Immature natural killer cell (primary cell): ENCODE measurements at regions not wholly inside any gene's neighbourhood (a gene's known extent, or its start where the extent isn't known, plus 50 kb on each side); places are given as distances from the start of the nearest gene placed in this dataset.
A peak's percentile ranks its signal among the peaks of the same experiment; 100 is the strongest.

Source experiments
- DNase-seq, 3 donors: peaks; one replicate each; pipeline ENCODE4 v3.0.0; 2022; ENCODE audit warnings: mixed read lengths in 1 of 3
- H3K27ac Mint-ChIP-seq, 6 donors: one replicate each; pipeline ENCODE4 v1.8.0; 2020; ENCODE audit warnings: mixed read lengths in 6 of 6, mild to moderate bottlenecking in 5 of 6, inconsistent platforms in 4 of 6, moderate library complexity in 3 of 6
- H3K27me3 Mint-ChIP-seq, 3 donors: one replicate each; pipeline ENCODE4 v1.8.0; 2020 to 2021; ENCODE audit warnings: low read depth in 3 of 3, mild to moderate bottlenecking in 3 of 3, mixed read lengths in 3 of 3, moderate library complexity in 3 of 3, inconsistent platforms in 1 of 3
- H3K36me3 Mint-ChIP-seq, 3 donors: one replicate each; pipeline ENCODE4 v1.8.0; 2020; ENCODE audit warnings: mixed read lengths in 3 of 3, inconsistent platforms in 2 of 3, mild to moderate bottlenecking in 2 of 3
- H3K4me1 Mint-ChIP-seq, 2 donors: one replicate each; pipeline ENCODE4 v1.8.0; 2020; ENCODE audit warnings: inconsistent platforms in 2 of 2, mild to moderate bottlenecking in 2 of 2, mixed read lengths in 2 of 2, moderate library complexity in 1 of 2
- H3K4me3 Mint-ChIP-seq, 5 donors: one replicate each; pipeline ENCODE4 v1.8.0; 2020; ENCODE audit warnings: mild to moderate bottlenecking in 5 of 5, mixed read lengths in 5 of 5, inconsistent platforms in 3 of 5, moderate library complexity in 3 of 5
- H3K9me3 Mint-ChIP-seq, 6 donors: one replicate each; pipeline ENCODE4 v1.8.0; 2020; ENCODE audit warnings: mild to moderate bottlenecking in 6 of 6, mixed read lengths in 6 of 6, inconsistent platforms in 4 of 6, moderate library complexity in 3 of 6

DNA sequence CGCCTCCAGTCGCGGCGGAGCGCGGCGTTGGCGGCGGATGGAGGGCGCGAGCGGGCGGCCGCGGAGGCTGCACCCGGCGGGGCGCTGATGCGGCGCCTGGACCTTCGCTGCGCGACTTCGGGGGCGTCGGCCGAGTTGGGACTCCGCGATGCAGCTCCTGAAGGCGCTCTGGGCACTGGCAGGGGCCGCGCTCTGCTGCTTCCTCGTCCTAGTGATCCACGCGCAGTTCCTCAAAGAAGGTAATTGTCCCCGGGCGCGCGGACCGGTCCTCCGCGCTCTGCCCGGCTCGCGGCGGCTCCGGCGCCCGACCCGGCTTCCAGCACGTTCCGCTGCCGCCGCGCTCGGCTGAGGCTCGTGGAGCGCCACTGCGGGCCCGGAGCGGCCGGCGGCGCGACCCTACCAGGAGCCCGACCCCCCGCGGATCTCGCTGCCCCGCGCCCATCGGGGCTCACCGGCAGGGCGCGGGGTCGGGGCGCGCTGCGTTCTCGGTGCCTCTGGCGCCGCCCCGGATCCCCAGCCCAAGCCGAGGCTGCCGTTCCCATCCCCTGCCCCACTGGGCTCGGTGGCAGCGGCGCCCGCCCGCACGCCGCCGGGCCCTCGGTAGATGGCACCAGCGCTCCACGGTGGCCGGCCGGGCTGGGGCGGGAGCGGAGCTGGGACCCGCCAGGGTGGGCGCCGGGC lies 1251.2 kb downstream of the BRD1 start:
- Mint-ChIP-seq H3K4me3 (no peak overlapping the region), H3K4me1 (peaks cover 0 to 2% of the 10 kb centered on the region in 2 donors), H3K27ac (no peak overlapping the region), H3K36me3 (no peaks in the 10 kb centered on the region), H3K27me3 (peaks cover 2 to 13% (median 9%) of the 10 kb centered on the region in 3 donors), H3K9me3 (peaks cover 3 to 12% (median 5%) of the 10 kb centered on the region in 6 donors)
- DNase-seq: no peak

DNA sequence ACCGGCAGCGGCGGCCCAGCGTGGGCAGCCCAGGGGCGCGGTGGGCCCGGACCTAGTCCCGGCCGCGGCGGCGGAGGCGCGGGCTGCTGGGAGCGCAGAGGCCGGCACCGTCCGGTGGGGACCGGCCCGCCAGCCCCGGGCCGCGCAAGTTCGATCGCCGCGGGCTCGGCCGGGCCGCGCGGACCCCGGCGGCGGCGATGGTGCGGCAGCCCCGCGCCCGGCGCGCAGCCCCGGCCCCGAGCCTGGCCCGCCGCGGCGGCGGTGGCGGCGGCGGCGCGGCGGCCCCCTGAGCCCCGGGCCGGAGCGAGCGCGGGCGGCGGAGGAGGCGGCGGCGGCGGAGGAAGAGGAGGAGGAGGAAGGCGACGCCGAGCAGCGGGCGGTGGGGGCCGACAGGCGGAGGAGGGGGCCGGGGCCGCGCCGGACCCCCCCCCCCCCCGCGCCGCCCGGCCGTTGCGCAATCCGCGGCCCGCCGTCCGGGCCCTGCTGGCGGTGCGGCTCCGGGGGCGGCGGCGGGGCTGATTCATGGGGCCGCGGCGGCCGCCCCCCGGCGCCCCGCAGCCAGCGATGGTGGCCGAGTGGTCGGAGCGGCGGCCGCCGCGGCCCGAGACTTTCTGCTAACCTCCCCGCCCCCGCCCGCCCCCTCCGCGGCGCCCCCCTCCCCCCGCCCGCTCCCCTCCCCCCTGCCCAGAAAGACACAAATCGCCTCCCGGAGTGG lies 1251.9 kb downstream of the BRD1 start:
- no peak for DNase-seq
- no peak overlapping the region for H3K27ac Mint-ChIP-seq
- H3K36me3 Mint-ChIP-seq: no peaks in the 10 kb centered on the region
- peaks cover 2 to 13% (median 9%) of the 10 kb centered on the region in 3 donors for H3K27me3 Mint-ChIP-seq
- peaks cover 0 to 2% of the 10 kb centered on the region in 2 donors for H3K4me1 Mint-ChIP-seq
- H3K9me3 Mint-ChIP-seq: peaks cover 3 to 13% (median 6%) of the 10 kb centered on the region in 6 donors
- no peak overlapping the region for H3K4me3 Mint-ChIP-seq

DNA sequence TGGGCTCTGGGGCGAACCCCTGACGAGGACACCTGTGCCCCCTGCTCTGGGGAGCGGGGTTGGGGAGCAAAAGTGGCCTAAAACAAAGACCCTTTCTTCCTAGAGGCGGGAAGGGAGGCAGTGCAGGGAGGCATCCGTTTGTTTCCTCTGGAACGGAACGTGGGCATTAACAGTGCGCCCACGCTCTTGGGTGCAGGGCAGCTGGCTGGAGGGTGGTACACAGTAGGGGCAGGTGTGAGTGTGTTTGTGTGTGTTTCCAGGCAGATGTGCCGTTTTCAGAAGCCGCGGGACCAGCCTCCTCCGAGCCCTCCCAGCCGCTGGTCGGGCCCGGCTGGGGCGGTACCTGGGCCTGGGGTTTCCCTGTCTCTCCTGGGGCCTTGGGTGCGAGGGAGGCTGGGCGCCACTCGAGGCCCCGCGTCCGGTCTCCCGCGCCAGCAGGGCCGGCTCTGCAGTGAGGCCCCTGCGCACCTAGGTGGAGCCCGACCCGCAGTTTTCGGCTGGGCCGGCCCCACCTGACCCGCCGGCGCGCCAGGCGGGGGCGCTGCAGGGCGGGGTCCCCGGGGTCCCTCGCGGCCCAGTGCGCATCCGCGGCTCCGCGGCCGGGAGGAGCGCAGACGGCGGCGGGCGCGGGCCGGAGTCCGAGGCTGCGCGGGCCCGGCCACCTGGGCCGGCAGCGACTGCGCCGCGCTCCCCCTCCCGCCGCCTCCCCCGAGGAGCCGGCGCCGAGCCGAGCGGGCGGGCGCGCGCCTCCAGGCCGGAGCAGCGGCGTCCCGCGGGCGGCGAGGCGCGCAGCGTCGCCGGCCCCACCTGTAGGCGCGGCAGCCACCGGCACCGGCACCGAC lies 1252.7 kb downstream of the BRD1 start:
- no peak for DNase-seq
- Mint-ChIP-seq H3K27me3 (peaks cover 2 to 13% (median 9%) of the 10 kb centered on the region in 3 donors), H3K4me3 (peak overlapping the region in 3 of 5 donors; percentile 17 to 50 (median 49)), H3K27ac (no peak overlapping the region), H3K36me3 (no peaks in the 10 kb centered on the region), H3K9me3 (peaks cover 3 to 13% (median 7%) of the 10 kb centered on the region in 6 donors), H3K4me1 (peaks cover 0 to 2% of the 10 kb centered on the region in 2 donors)

DNA sequence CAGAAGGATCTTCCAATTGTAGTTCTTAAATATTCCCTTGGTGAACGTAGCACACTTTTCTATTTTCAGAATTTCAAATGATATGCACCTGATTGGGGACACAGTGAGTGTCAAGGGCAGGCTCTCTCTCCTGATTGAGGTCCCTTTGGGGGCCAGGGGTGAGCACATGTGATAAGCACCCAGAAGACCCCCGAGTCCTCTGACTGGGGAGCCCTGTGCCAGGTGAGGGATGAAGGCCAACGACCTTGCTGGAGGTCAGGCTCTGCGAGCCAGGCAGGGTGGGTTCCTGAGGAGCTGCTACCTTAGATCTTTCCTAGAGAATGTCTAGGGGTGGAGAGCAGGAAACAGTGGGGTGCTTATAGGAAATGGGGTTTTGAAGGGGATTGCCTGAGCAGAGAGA lies 1253.9 kb downstream of the BRD1 start:
- peaks cover 0 to 2% of the 10 kb centered on the region in 2 donors for H3K4me1 Mint-ChIP-seq
- no peak for DNase-seq
- peaks cover 4 to 13% (median 9%) of the 10 kb centered on the region in 3 donors for H3K27me3 Mint-ChIP-seq
- peak overlapping the region in 1 of 5 donors; percentile 6 for H3K4me3 Mint-ChIP-seq
- H3K9me3 Mint-ChIP-seq: peaks cover 3 to 13% (median 7%) of the 10 kb centered on the region in 6 donors
- H3K36me3 Mint-ChIP-seq: no peaks in the 10 kb centered on the region
- H3K27ac Mint-ChIP-seq: no peak overlapping the region

DNA sequence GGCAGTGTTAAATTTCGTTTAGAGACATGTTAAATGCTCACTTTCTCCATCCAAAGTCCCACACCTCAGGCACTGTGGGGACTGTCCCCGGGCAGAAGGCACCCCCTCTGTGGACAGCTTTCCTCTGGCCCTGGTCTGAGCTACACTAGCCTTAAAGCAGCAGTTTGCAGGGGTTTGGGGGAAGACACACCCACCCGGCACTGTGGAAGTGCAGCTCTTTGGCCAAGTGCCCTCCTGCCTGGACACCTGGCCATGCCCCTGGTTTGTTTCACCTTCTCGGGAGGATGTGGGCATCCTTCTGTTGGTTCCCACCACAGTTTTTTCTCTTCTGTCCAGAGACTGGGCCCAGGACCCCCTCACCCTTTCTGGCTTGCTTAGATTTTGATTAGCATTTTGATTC lies 1254.7 kb downstream of the BRD1 start:
- DNase-seq: no peak
- Mint-ChIP-seq H3K27ac (no peak overlapping the region), H3K36me3 (no peaks in the 10 kb centered on the region), H3K9me3 (peaks cover 3 to 13% (median 7%) of the 10 kb centered on the region in 6 donors), H3K4me1 (peaks cover 0 to 3% of the 10 kb centered on the region in 2 donors), H3K4me3 (no peak overlapping the region), H3K27me3 (peaks cover 4 to 13% (median 9%) of the 10 kb centered on the region in 3 donors)

DNA sequence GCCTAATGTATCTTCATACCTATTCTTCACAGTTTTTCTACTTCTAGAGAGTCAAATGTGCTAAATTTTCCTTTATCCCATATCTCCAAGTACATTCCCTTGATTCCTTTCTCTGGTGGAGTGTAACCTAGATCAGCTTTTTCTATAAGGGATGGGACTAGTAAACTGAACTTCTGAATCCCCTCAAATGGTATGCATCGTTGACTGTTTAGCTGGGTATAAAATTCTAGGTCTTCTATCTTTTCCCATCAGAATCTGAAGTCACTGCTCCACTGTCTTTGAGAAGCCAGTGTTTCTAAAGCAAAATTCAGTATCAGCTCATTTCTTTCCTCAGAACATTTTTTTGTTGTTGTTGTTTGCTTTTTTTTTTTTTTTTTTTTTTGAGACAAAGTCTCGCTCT lies 1256.8 kb downstream of the BRD1 start:
- Mint-ChIP-seq H3K4me1 (peaks cover 8 to 10% of the 10 kb centered on the region in 2 donors), H3K27me3 (peaks cover 5 to 13% (median 9%) of the 10 kb centered on the region in 3 donors), H3K36me3 (no peaks in the 10 kb centered on the region), H3K27ac (no peak overlapping the region), H3K4me3 (no peak overlapping the region), H3K9me3 (peaks cover 3 to 13% (median 7%) of the 10 kb centered on the region in 6 donors)
- no peak for DNase-seq

DNA sequence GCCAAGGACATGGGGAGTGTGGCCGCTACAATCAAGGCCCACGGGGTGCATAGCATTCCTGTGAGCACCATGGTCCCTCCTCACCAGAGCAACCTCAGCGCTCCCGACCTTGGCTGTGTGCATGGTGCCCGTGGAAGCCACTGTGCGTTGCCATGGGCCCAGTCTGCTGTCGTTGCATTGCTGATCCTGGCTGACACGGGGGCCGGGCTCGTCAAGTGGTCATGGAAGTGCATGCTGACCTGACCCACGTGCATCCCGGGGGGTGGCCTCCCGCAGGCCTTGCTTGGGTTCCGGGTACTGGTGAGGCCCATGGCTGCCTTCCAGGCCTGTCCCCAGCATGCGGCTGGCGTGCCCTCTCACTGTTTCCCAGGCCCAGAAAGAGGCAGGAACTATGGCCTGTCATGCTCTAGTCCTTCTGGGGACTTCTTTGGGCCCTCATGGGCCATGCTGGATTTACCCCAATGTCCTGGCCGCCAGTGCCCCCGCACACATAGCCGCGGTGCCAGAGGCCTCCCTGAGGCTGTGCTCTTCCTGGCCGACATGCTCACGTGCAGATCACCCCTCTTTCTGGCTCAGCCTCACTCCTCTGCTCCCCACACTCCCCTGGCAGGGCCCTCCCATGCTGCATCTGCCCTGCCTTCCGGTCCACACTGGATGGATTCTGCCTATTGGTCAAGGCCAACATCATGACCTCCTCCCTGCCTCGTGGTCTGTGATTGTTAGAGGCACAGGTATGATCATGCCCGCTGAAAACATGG lies 1258.0 kb downstream of the BRD1 start:
- Mint-ChIP-seq H3K4me3 (no peak overlapping the region), H3K27ac (no peak overlapping the region), H3K36me3 (no peaks in the 10 kb centered on the region), H3K4me1 (peaks cover 8% of the 10 kb centered on the region in 2 donors), H3K27me3 (peaks cover 5 to 13% (median 7%) of the 10 kb centered on the region in 3 donors), H3K9me3 (peaks cover 3 to 13% (median 7%) of the 10 kb centered on the region in 6 donors)
- DNase-seq: no peak

DNA sequence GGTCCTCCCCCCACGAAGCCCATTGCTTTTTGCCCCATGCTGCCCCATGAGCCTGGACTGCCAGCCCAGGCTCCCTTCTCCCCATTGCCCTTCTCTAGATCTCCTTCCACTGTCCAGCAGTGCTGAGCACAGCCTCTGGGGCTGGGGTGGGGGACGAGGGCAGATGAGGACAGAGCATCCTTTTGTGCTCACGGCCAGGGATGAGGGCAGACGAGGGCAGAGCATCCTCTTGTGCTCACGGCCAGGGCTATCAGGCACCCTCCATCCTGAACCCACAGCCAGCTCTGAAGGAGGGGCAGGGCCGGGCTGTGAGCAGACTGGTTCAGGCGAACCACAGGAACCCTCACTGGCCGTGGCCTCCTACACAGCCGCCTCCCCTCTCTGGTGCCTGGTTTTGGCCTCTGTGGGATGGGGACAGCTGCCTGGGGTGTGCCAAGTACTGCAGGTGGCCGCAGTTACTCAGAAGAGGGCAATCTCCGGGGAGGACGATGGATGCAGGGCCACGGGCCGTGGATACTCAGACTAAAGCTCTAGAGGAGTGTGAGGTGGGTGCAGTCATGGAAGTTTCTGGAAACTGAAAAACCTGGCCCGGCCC lies 1258.8 kb downstream of the BRD1 start:
- H3K27me3 Mint-ChIP-seq: peaks cover under 1 to 7% (median 6%) of the 10 kb centered on the region in 3 donors
- no peak for DNase-seq
- H3K9me3 Mint-ChIP-seq: peaks cover 3 to 13% (median 7%) of the 10 kb centered on the region in 6 donors
- H3K27ac Mint-ChIP-seq: no peak overlapping the region
- H3K4me3 Mint-ChIP-seq: no peak overlapping the region
- H3K4me1 Mint-ChIP-seq: peaks cover 8% of the 10 kb centered on the region in 2 donors
- no peaks in the 10 kb centered on the region for H3K36me3 Mint-ChIP-seq

DNA sequence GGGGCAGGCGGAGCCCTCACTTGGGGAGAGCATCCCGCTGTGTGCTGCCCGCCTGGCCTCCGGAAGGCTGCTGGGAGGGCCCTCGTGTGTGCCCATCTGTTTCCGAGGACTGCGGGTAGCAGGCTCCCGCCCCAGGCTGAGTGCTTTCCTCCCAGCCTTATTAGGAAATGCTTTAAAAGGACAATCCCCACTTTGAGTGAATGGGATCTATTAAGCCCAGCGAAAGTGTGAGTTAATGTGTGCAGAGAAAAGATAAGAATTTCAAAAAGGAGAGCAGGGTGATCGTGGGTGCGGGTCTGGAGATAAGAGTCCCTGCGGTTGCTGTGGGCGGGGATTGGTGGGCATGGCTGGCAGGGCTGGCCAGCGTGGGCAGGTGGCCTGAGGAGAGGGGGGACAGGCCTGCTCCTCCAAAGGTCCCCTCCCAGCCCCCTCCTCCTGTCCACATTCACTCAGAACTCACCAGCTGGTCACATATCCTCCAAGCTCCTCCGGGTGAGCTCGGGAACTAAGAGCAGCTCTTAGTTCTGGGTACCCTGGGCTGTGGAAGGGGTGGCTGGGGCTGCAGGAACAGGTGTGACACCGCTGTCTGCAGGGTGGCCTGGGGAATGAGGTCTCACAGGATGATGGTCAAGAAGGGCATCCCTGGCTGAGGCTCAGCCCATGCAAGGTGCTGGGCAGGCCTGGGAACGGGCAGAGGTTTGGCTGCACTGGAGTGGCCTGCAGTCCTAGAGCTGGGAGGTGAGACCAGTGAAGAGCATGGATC lies 1260.3 kb downstream of the BRD1 start:
- Mint-ChIP-seq H3K36me3 (no peaks in the 10 kb centered on the region), H3K9me3 (peaks cover 3 to 11% (median 7%) of the 10 kb centered on the region in 6 donors), H3K27ac (no peak overlapping the region), H3K27me3 (peaks cover 0 to 7% (median 0%) of the 10 kb centered on the region in 3 donors), H3K4me3 (peak overlapping the region in 3 of 5 donors; percentile 36 to 64 (median 43)), H3K4me1 (peaks cover 8% of the 10 kb centered on the region in 2 donors)
- DNase-seq: no peak

DNA sequence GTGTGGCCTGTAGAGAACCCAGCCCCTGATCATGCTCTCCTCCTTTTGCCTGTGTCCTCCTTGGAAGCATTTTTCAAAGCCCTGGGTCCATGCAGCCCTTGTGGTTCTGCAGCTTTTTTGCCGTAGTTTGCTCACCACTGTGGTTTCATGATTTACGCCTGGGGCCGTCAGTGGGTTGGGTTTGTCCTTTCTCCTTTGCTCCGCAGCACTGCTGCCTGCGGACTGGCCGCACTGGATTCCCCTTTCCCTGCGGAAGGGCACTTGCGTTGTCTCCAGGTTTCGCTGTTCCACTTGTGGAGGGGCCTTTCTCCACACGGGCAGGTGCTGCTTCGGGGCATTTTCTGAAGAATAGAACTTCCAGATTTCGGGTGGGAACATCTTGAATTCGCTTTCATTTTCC lies 1260.9 kb downstream of the BRD1 start:
- Mint-ChIP-seq H3K4me1 (peaks cover 8% of the 10 kb centered on the region in 2 donors), H3K27me3 (peaks cover 0 to 5% (median 0%) of the 10 kb centered on the region in 3 donors), H3K4me3 (peak overlapping the region; percentile 26 to 64 (median 40)), H3K36me3 (no peaks in the 10 kb centered on the region), H3K27ac (no peak overlapping the region), H3K9me3 (peaks cover 2 to 6% (median 4%) of the 10 kb centered on the region in 6 donors)
- no peak for DNase-seq

DNA sequence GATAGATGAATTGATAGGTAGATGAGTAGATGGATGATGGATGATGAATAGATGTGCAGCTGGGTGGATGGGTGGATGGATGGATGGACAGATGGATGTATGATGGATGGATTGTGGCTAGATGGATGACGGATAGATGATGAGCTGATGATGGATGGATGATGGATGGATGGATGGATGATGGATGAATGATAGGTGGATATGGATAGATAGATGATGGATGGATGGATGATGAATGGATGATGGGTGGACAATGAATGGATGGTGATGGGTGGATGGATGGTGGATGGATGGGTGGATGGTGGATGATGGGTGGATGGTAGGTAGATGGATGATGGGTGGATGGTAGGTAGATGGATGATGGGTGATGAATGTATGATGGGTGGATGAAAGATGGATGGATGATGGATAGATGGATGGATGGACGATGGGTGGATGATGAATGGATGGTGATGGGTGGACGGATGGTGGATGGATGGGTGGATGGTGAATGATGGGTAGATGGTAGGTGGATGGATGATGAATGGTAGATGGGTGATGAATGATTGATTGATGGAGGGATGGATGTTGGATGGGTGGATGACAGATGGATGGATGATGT lies 1261.7 kb downstream of the BRD1 start:
- Mint-ChIP-seq H3K27ac (no peak overlapping the region), H3K36me3 (no peaks in the 10 kb centered on the region), H3K27me3 (peaks cover 0 to 5% (median 0%) of the 10 kb centered on the region in 3 donors), H3K4me1 (peaks cover 8% of the 10 kb centered on the region in 2 donors), H3K9me3 (peaks cover 0 to 5% (median 0%) of the 10 kb centered on the region in 6 donors), H3K4me3 (no peak overlapping the region)
- DNase-seq: no peak

DNA sequence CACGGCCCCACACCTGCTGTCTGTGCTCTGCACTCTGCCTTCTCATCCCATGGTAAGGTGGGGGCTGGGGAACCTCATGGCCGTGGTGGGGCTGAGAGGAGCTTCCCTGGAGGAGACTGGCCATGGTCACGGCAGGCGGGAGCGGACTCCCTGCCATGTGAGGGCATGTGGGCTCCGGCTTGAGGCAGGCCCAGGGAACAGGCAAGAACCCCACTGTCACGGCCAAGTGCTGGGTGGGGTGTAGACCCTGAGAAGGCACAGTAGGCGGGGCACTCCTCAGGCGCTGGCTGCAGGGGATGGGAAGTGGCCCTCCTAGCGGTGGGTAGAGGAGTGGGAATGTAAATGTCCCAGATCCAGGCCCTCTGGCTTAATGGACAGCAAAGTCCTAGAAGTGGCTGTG lies 1262.7 kb downstream of the BRD1 start:
- Mint-ChIP-seq H3K4me1 (peaks cover 8% of the 10 kb centered on the region in 2 donors), H3K36me3 (no peaks in the 10 kb centered on the region)
- DNase-seq: no peak

More for the DNA sequence above, 1262.7 kb downstream of the BRD1 start:
- H3K27ac Mint-ChIP-seq: no peak overlapping the region
- peaks cover 0 to under 1% (median 0%) of the 10 kb centered on the region in 6 donors for H3K9me3 Mint-ChIP-seq
- no peak overlapping the region for H3K4me3 Mint-ChIP-seq
- peaks cover 0 to 5% (median 0%) of the 10 kb centered on the region in 3 donors for H3K27me3 Mint-ChIP-seq
